DND-41 (cell line): ENCODE measurements at regions not wholly inside any gene's neighbourhood (a gene's known extent, or its start where the extent isn't known, plus 50 kb on each side); places are given as distances from the start of the nearest gene placed in this dataset.

Source experiments
- ATAC-seq: fragments of 200-7000 bp; cut with Tn5 transposase; 3 replicates; pipeline ENCODE4 v1.9.1; 2021; ENCODE audit warnings: low read depth; ENCODE audit not compliant: insufficient read depth
- DNase-seq: peaks from one replicate; pipeline ENCODE4 v3.0.0-alpha.2; 2020
- H2AFZ ChIP-seq: 2 replicates; pipeline ENCODE4 v1.6.0; 2012; ENCODE audit warnings: low read depth, low read length
- H3K27ac ChIP-seq: 2 replicates; pipeline ENCODE4 v1.5.1; 2012; ENCODE audit warnings: low read length, inconsistent platforms
- H3K27me3 ChIP-seq: fragments of 200-600 bp; sonication (generic); 2 replicates; pipeline ENCODE4 v1.6.0; 2012; ENCODE audit warnings: low read length, mild to moderate bottlenecking, inconsistent platforms; ENCODE audit not compliant: insufficient read depth, poor library complexity
- H3K36me3 ChIP-seq: 2 replicates; pipeline ENCODE4 v1.5.1; 2012; ENCODE audit warnings: low read length, inconsistent platforms; ENCODE audit not compliant: insufficient read depth
- H3K4me1 ChIP-seq: 2 replicates; pipeline ENCODE4 v1.5.1; 2012; ENCODE audit warnings: mild to moderate bottlenecking, low read length; ENCODE audit not compliant: insufficient read depth
- H3K4me2 ChIP-seq: 2 replicates; pipeline ENCODE4 v1.6.0; 2012; ENCODE audit warnings: mild to moderate bottlenecking, moderate library complexity, low read length, inconsistent platforms; ENCODE audit not compliant: insufficient read depth
- H3K4me3 ChIP-seq, 2 experiments: fragments of 200-600 bp in 1 of 2; shearing (Covaris generic) in 1 of 2; 2 replicates each; pipeline ENCODE4 v1.5.1; 2012 to 2016; ENCODE audit warnings: inconsistent platforms in 2 of 2, low read length in 2 of 2, mild to moderate bottlenecking in 2 of 2, low read depth in 1 of 2, moderate library complexity in 1 of 2
- H3K79me2 ChIP-seq: 2 replicates; pipeline ENCODE4 v1.6.0; 2012; ENCODE audit warnings: low read length, inconsistent platforms; ENCODE audit not compliant: insufficient read depth
- H3K9ac ChIP-seq: 2 replicates; pipeline ENCODE4 v1.6.0; 2012; ENCODE audit warnings: low read depth, mild to moderate bottlenecking, inconsistent platforms, low read length, moderate library complexity
- H3K9me3 ChIP-seq: 2 replicates; pipeline ENCODE4 v1.5.1; 2012; ENCODE audit warnings: low read length, moderate library complexity, mild to moderate bottlenecking, inconsistent platforms; ENCODE audit not compliant: insufficient read depth, severe bottlenecking
- H4K20me1 ChIP-seq: 2 replicates; pipeline ENCODE4 v1.6.0; 2012; ENCODE audit warnings: low read length; ENCODE audit not compliant: insufficient read depth
- EZH2 ChIP-seq: IDR thresholded peaks from 3 replicates; pipeline ENCODE4 v1.6.1; 2012; ENCODE audit warnings: borderline replicate concordance, low read depth, mild to moderate bottlenecking, moderate library complexity, low read length, inconsistent platforms; ENCODE audit not compliant: severe bottlenecking
- TF ChIP-seq, protein P1 (sequence below): IDR thresholded peaks from 2 replicates; pipeline ENCODE4 v1.5.1; 2012; ENCODE audit warnings: borderline replicate concordance, low read length, moderate library complexity, mild to moderate bottlenecking; ENCODE audit not compliant: poor library complexity, severe bottlenecking; ENCODE audit errors: extremely low read depth

DNA sequence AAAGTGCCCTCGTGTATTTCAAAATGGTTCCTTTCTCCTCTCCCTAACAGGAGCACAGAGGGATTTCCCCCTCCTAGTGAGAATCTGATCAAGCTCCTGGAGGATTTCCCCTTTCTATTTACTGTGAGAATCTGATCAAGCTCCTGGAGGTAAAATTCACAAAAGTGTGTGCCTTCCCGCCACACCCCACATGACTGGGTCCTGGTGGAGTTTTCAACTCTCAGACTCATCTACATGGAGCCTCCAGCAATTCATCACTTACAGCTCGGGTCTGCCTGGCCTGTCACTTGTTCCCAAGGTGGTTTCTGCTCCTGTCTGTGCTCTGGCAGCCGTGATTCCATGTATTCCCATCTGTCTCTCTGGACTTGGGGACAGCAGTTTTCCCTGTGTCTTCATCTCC lies 590.7 kb downstream of the FBXO15 start:
- Histone ChIP-seq H4K20me1 (no peaks in the 10 kb centered on the region), H3K79me2 (no peaks in the 10 kb centered on the region)
- TF ChIP-seq, protein P1, sequence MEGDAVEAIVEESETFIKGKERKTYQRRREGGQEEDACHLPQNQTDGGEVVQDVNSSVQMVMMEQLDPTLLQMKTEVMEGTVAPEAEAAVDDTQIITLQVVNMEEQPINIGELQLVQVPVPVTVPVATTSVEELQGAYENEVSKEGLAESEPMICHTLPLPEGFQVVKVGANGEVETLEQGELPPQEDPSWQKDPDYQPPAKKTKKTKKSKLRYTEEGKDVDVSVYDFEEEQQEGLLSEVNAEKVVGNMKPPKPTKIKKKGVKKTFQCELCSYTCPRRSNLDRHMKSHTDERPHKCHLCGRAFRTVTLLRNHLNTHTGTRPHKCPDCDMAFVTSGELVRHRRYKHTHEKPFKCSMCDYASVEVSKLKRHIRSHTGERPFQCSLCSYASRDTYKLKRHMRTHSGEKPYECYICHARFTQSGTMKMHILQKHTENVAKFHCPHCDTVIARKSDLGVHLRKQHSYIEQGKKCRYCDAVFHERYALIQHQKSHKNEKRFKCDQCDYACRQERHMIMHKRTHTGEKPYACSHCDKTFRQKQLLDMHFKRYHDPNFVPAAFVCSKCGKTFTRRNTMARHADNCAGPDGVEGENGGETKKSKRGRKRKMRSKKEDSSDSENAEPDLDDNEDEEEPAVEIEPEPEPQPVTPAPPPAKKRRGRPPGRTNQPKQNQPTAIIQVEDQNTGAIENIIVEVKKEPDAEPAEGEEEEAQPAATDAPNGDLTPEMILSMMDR = no peak
- no peak for TF ChIP-seq EZH2

DNA sequence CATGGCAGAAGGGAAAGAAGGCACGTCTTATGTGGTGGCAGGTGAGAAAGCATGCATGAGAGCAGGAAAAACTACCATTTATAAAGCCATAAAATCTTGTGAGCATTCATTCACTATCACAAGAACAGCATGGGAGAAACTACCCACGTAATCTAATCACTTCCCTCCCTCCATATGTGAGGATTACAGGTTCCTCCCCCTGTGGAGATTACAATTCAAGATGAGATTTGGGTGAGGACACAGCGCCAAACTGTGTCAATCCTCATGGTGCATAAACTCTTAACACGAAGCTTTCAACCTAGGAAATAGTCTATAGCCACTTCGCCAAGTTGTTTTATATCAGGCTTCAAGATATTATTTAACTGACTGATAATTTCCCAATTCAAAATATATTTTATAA lies 595.5 kb downstream of the FBXO15 start:
- ATAC-seq (no peak), DNase-seq (no peak)
- Histone ChIP-seq H3K27me3 (no peaks in the 10 kb centered on the region), H4K20me1 (no peaks in the 10 kb centered on the region), H3K9ac (no peak overlapping the region), H3K27ac (no peak overlapping the region), H3K4me2 (no peak overlapping the region), H3K4me3 (no peak overlapping the region), H3K36me3 (no peaks in the 10 kb centered on the region), H3K79me2 (no peaks in the 10 kb centered on the region), H3K4me1 (no peaks in the 10 kb centered on the region), H2AFZ (no peak overlapping the region), H3K9me3 (no peaks in the 10 kb centered on the region)
- no peak for TF ChIP-seq EZH2
- TF ChIP-seq, protein P1 = no peak

More for the DNA sequence above, 590.7 kb downstream of the FBXO15 start:
- no peak overlapping the region for H3K4me2 ChIP-seq
- H3K4me3 ChIP-seq = no peak overlapping the region
- H3K9me3 ChIP-seq = no peaks in the 10 kb centered on the region
- DNase-seq (no peak), ATAC-seq (no peak)
- no peak overlapping the region for H3K27ac ChIP-seq
- no peak overlapping the region for H3K9ac ChIP-seq
- H3K27me3 ChIP-seq = no peaks in the 10 kb centered on the region
- H3K4me1 ChIP-seq = no peaks in the 10 kb centered on the region
- H3K36me3 ChIP-seq = no peaks in the 10 kb centered on the region
- peak overlapping the region; percentile 36; the same call in 1 of the 2 replicates for H2AFZ ChIP-seq

DNA sequence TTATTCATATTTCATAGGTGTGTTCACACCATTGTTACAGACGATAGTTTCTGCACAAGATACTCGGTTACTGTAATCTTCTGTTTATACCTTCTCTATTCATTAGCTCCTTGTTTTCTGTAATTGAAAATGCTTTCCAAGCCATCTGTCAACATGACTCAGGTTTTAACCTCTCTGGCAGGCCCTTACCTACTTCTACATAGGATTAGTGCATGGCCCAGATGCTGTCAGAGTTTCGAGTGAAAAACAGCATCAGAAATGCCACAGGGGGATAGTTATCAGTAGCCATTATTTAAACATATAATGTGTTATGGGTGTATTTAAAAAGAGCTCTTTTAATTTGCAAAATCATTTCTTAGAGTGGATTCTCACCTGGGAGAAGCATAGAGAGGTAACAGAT lies 596.4 kb downstream of the FBXO15 start:
- H3K4me2 ChIP-seq = no peak overlapping the region
- H3K79me2 ChIP-seq = no peaks in the 10 kb centered on the region
- no peaks in the 10 kb centered on the region for H3K4me1 ChIP-seq
- H3K27me3 ChIP-seq = no peaks in the 10 kb centered on the region
- DNase-seq (no peak), ATAC-seq (no peak)
- no peak overlapping the region for H3K4me3 ChIP-seq
- H4K20me1 ChIP-seq = no peaks in the 10 kb centered on the region
- no peak overlapping the region for H3K9ac ChIP-seq
- H3K36me3 ChIP-seq = no peaks in the 10 kb centered on the region
- no peak overlapping the region for H2AFZ ChIP-seq
- no peak overlapping the region for H3K27ac ChIP-seq
- no peaks in the 10 kb centered on the region for H3K9me3 ChIP-seq
- TF ChIP-seq, protein P1 = no peak
- TF ChIP-seq EZH2 = no peak

DNA sequence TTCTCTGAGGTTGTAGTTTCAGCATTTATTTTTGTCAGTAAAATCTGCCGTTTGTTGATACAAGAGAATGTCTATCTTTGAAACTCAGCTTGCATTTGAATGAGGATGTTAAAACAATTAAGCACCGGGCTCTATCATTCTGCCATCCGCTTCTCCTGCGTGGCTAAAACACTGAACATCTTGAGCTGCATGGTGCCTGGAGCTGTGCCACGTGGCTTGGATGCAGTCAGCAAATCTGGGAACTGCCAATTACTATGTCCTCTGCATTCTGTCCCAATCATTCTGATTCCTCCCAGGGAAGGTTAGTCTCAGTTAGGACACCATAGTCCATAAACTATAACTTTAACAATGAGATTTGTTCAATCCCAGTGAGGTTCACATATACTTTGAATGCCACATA lies 598.4 kb downstream of the FBXO15 start:
- Histone ChIP-seq H3K9ac (no peak overlapping the region), H2AFZ (no peak overlapping the region), H3K36me3 (no peaks in the 10 kb centered on the region), H3K4me2 (no peak overlapping the region), H3K4me1 (no peaks in the 10 kb centered on the region), H3K4me3 (no peak overlapping the region), H3K9me3 (no peaks in the 10 kb centered on the region), H4K20me1 (no peaks in the 10 kb centered on the region), H3K79me2 (no peaks in the 10 kb centered on the region), H3K27ac (no peak overlapping the region), H3K27me3 (no peaks in the 10 kb centered on the region)
- TF ChIP-seq, protein P1 = no peak
- TF ChIP-seq EZH2 = no peak
- DNase-seq (no peak), ATAC-seq (no peak)
